ENCODE measurements at regions not wholly inside any gene's neighbourhood (a gene's known extent, or its start where the extent isn't known, plus 50 kb on each side); places are given as distances from the start of the nearest gene placed in this dataset.

DNA sequence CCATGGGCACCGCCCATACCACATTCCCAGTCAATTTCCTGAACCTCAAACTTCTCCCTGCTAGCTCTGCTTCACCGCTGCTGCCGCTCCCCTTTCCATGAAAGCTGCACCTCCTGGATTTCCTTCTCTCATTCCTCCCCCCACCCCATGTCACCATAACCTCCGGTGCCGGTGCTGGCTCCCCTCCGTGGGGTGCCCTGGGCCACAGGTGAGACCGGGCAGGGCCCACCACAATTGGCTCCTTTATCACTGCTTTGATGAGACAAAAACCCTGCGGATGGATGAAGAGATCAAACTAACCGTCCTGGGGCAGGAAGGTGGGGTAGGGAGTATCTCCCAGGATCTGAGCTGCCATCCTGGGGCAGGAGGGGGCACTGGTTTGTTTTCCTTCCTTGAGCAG lies 111.3 kb upstream of the LHX1 start:
- DNase-seq (ENCODE audit: low spot score) = no peak
- TF ChIP-seq, protein P1, sequence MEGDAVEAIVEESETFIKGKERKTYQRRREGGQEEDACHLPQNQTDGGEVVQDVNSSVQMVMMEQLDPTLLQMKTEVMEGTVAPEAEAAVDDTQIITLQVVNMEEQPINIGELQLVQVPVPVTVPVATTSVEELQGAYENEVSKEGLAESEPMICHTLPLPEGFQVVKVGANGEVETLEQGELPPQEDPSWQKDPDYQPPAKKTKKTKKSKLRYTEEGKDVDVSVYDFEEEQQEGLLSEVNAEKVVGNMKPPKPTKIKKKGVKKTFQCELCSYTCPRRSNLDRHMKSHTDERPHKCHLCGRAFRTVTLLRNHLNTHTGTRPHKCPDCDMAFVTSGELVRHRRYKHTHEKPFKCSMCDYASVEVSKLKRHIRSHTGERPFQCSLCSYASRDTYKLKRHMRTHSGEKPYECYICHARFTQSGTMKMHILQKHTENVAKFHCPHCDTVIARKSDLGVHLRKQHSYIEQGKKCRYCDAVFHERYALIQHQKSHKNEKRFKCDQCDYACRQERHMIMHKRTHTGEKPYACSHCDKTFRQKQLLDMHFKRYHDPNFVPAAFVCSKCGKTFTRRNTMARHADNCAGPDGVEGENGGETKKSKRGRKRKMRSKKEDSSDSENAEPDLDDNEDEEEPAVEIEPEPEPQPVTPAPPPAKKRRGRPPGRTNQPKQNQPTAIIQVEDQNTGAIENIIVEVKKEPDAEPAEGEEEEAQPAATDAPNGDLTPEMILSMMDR (IDR thresholded peaks at IDR 0.05; ENCODE audit: borderline replicate concordance, control extremely low read depth, extremely low read depth, insufficient read depth, missing control alignments) = no peak
- in situ Hi-C loops (cut with MboI; ENCODE audit: low sequenced_read_pairs, unreplicated experiment) = no loop called here

DNA sequence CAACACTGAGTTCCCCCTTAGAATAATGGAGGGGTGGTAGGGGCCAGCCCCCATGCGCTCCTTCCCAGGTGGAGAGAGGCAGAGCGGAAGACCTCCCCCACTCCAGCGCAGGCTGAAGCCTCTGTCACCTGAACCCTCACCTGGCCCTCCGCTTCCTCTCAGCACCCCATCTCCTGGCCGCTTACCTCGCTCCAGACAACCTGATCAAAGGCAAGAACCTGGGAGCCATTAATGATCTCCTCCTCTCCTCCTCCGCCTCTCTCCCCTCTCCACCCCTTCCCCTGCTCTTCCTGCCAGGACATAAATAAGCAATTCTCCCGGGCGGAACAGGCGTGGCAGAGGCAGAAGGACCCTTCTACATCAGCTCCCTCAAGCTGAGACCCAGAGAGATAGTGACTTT lies 110.2 kb upstream of the LHX1 start:
- TF ChIP-seq, protein P1 (IDR thresholded peaks at IDR 0.05; ENCODE audit: borderline replicate concordance, control extremely low read depth, extremely low read depth, insufficient read depth, missing control alignments) = no peak
- DNase-seq (ENCODE audit: low spot score) = no peak
- in situ Hi-C loops (cut with MboI; ENCODE audit: low sequenced_read_pairs, unreplicated experiment) = no loop called here

DNA sequence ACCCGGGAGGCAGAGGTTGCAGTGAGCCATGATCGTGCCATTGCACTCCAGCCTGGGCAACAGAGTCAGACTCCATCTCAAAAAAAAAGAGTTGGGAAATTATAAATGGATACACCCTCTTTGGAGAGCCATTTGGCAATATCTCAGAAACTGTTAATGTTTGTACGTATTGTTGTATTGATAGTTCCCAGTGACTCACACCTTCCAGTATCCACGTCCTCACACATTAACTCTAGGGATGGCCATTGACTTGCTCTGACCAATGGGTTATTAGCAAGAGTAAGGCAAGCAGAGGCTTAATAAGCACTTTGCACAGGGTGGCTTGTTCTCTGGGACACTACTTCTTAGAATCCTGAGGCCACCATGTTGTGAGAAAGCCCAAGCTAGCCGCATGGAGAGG lies 107.6 kb upstream of the LHX1 start:
- TF ChIP-seq, protein P1 (IDR thresholded peaks at IDR 0.05; ENCODE audit: borderline replicate concordance, control extremely low read depth, extremely low read depth, insufficient read depth, missing control alignments) = no peak
- in situ Hi-C loops (cut with MboI; ENCODE audit: low sequenced_read_pairs, unreplicated experiment) = no loop called here

DNA sequence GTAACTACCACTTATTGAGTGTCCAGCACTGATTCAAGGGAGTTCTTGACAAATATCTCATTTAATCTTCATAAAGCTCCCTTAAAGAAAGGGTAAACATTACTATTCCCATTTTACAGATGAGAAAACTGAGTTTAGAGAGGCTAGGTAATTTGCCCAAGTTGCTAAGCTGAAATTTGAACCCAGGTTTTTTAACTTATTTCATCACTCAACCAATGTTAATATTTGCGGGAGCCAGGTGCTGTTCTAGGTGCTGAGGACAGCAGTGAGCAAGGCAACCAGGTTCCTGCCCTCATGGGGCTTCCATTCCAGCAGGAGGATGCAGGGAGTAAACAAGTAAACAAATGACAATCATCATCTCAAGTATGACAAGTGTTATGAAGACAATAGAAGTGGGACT lies 104.0 kb upstream of the LHX1 start:
- TF ChIP-seq, protein P1 (IDR thresholded peaks at IDR 0.05; ENCODE audit: borderline replicate concordance, control extremely low read depth, extremely low read depth, insufficient read depth, missing control alignments) = no peak
- no peak for DNase-seq (ENCODE audit: low spot score)
- in situ Hi-C loops (cut with MboI; ENCODE audit: low sequenced_read_pairs, unreplicated experiment) = no loop called here

More for the DNA sequence above, 107.6 kb upstream of the LHX1 start:
- no peak for DNase-seq (ENCODE audit: low spot score)

DNA sequence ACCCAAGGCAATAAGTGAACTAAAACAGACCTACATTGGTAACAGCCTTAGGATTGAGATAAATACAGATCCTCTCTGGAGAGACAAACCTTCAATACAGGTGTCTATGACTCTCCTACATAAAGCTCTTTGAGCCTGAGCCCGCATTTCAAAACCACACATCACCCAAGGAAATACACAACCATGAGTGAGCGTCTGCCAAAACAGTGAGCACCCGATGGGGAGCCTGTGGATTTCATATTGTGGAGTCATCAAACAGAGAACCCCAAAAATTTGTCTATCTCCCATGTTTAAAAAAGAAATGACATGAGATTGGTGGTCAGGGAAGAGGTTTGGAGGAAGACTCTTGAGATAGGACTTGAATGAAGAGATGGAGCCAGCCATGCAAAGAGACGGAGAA lies 102.2 kb upstream of the LHX1 start:
- in situ Hi-C loops (cut with MboI; ENCODE audit: low sequenced_read_pairs, unreplicated experiment) = no loop called here
- TF ChIP-seq, protein P1 (IDR thresholded peaks at IDR 0.05; ENCODE audit: borderline replicate concordance, control extremely low read depth, extremely low read depth, insufficient read depth, missing control alignments) = no peak

DNA sequence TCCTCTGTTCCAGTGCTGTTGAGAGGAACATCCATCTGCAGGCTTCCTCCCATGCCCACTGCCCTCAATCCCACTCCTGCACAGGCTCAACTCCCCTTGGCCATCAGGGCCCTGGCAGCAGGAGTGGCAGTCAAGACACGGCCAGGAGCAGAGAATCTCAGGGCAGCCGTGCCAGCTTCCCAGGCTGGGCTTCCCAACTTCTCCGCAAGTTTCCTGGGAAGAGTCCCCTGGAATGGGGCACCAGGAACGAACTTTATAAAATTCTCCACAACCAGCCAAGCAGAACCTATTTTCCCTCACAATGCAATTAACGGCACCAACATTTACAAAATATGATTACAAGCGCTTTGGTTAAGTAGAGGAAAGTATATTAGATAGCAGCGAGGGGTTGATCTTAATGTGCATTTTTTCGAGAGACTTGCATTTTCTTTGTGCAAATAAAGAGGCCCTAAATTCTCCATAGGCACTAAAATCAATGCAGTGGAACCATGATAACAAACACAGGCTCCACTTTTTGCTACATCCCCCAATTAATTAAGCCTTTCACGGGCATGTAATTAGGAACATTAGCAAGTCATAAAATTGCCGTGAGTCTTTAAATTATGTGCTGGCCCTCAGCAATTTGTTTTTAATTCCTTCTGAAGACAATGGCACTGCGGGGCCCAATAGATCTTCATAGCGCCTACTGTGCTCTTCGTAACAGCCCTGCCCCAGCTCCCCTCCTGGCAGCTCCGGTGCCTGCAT lies 99.9 kb upstream of the LHX1 start:
- in situ Hi-C loops (cut with MboI; ENCODE audit: low sequenced_read_pairs, unreplicated experiment) = no loop called here
- DNase-seq (ENCODE audit: low spot score) = no peak
- TF ChIP-seq, protein P1 (IDR thresholded peaks at IDR 0.05; ENCODE audit: borderline replicate concordance, control extremely low read depth, extremely low read depth, insufficient read depth, missing control alignments) = no peak

More for the DNA sequence above, 102.2 kb upstream of the LHX1 start:
- no peak for DNase-seq (ENCODE audit: low spot score)

Data from GM13976 (cell line).